A549 (cell line): ENCODE measurements at regions not wholly inside any gene's neighbourhood (a gene's known extent, or its start where the extent isn't known, plus 50 kb on each side); places are given as distances from the start of the nearest gene placed in this dataset.

Source experiments
- ATAC-seq, 2 experiments: fragments of 200-7000 bp in 1 of 2; fragments of >200 bp in 1 of 2; cut with Nextera tagmentation in 1 of 2; cut with Tn5 transposase in 1 of 2; 3 replicates each; pipeline versions ENCODE4 v1.8.0 to v1.9.1; 2018 to 2020; ENCODE audit warnings: mild to moderate bottlenecking in 1 of 2, moderate library complexity in 1 of 2
- CTCF ChIA-PET: fragments of 300-600 bp; sonication (Branson Sonifier 250); formaldehyde crosslinking; extraction: SDS; loops from one replicate; lab custom pipeline; 2021; ENCODE audit warnings: antibody characterized with exemption, inconsistent platforms; lab: Yijun Ruan, JAX
- POLR2A ChIA-PET: fragments of 350-600 bp; formaldehyde crosslinking; extraction: SDS; loops from one replicate; lab custom pipeline; 2021; ENCODE audit warnings: antibody characterized with exemption, inconsistent platforms; lab: Yijun Ruan, JAX
- DNase-seq, 2 experiments: peaks; one replicate each; pipeline versions ENCODE4 v3.0.0 to v3.0.0-alpha.2; 2011 to 2016; ENCODE audit warnings: low read depth in 1 of 2, low spot score in 1 of 2
- FAIRE-seq: peaks from 2 replicates; lab custom pipeline; 2011; peaks lifted over from hg19 to GRCh38; lab: Jason Lieb, UNC
- H3K27ac ChIP-seq, 2 experiments: fragments of >200 bp; sonication (Bioruptor Twin); formaldehyde crosslinking; 3 replicates each; pipeline ENCODE4 v1.5.1; 2016 to 2017
- H3K4me1 ChIP-seq: fragments of >200 bp; sonication (Bioruptor Twin); formaldehyde crosslinking; 3 replicates; pipeline ENCODE4 v1.6.1; 2016
- H3K4me2 ChIP-seq: fragments of >200 bp; sonication (Bioruptor Twin); formaldehyde crosslinking; 3 replicates; pipeline ENCODE4 v1.6.1; 2016
- H3K4me3 ChIP-seq: fragments of >200 bp; sonication (Bioruptor Twin); formaldehyde crosslinking; 3 replicates; pipeline ENCODE4 v1.5.1; 2016
- H3K9me3 ChIP-seq: fragments of >200 bp; sonication (Bioruptor Twin); formaldehyde crosslinking; 3 replicates; pipeline ENCODE4 v1.6.1; 2016
- BCL3 ChIP-seq: fragments of >200 bp; sonication (Bioruptor Twin); formaldehyde crosslinking; IDR thresholded peaks from 3 replicates; pipeline ENCODE4 v1.6.1; 2016
- CHD2 ChIP-seq: fragments of 150-350 bp; IDR thresholded peaks from 2 replicates; pipeline ENCODE4 v1.6.1; 2014; ENCODE audit warnings: low read length; ENCODE audit not compliant: partially characterized antibody
- E2F6 ChIP-seq: IDR thresholded peaks from 2 replicates; pipeline ENCODE4 v1.6.1; 2012; ENCODE audit warnings: low read depth, borderline replicate concordance
- ELK1 ChIP-seq: fragments of 150-350 bp; IDR thresholded peaks from 2 replicates; pipeline ENCODE4 v1.6.1; 2014; ENCODE audit warnings: low read depth, mild to moderate bottlenecking, low read length
- FOSB ChIP-seq: fragments of 250-450 bp; sonication (Bioruptor Pico); IDR thresholded peaks from 2 replicates; pipeline ENCODE4 v1.5.0; 2020; ENCODE audit warnings: mild to moderate bottlenecking, moderate library complexity
- GATA3 ChIP-seq: IDR thresholded peaks from 2 replicates; pipeline ENCODE4 v1.6.1; 2012; ENCODE audit warnings: borderline replicate concordance
- HMGXB4 ChIP-seq: fragments of 250-450 bp; sonication (Bioruptor Pico); IDR thresholded peaks from 2 replicates; pipeline ENCODE4 v1.5.0; 2021; ENCODE audit warnings: mild to moderate bottlenecking, moderate library complexity, borderline replicate concordance
- HOXB13 ChIP-seq: fragments of 250-450 bp; sonication (Bioruptor Pico); IDR thresholded peaks from 2 replicates; pipeline ENCODE4 v1.5.0; 2020; ENCODE audit warnings: low read depth, mild to moderate bottlenecking, moderate library complexity
- HOXB5 ChIP-seq: fragments of 250-450 bp; sonication (Bioruptor Pico); IDR thresholded peaks from 2 replicates; pipeline ENCODE4 v1.5.0; 2020; ENCODE audit warnings: mild to moderate bottlenecking, moderate library complexity
- JUN ChIP-seq, 2 experiments: fragments of >200 bp; sonication (Bioruptor Twin); formaldehyde crosslinking; IDR thresholded peaks; 2 replicates in 1 of 2; 3 replicates in 1 of 2; pipeline ENCODE4 v1.6.1; 2016 to 2017
- JUNB ChIP-seq: fragments of >200 bp; sonication (Bioruptor Twin); formaldehyde crosslinking; IDR thresholded peaks from 2 replicates; pipeline ENCODE4 v1.6.1; 2016
- KDM5A ChIP-seq: fragments of 200-600 bp; sonication (generic); IDR thresholded peaks from 2 replicates; pipeline ENCODE4 v1.6.1; 2016; ENCODE audit warnings: antibody characterized with exemption, mild to moderate bottlenecking
- PBX3 ChIP-seq: IDR thresholded peaks from 2 replicates; pipeline ENCODE4 v1.6.1; 2012
- RAD21 ChIP-seq, 2 experiments: fragments of >200 bp in 1 of 2; sonication (Bioruptor Twin) in 1 of 2; formaldehyde crosslinking in 1 of 2; IDR thresholded peaks in 1 of 2; conservative IDR thresholded peaks in 1 of 2; 2 replicates in 1 of 2; 3 replicates in 1 of 2; pipeline ENCODE4 v1.6.1; 2012 to 2018; ENCODE audit warnings: inconsistent platforms in 1 of 2
- RCOR1 ChIP-seq: fragments of 150-350 bp; IDR thresholded peaks from 2 replicates; pipeline ENCODE4 v1.6.1; 2014; ENCODE audit warnings: antibody characterized with exemption, low read length, low read depth
- RFX5 ChIP-seq: fragments of 450-650 bp; IDR thresholded peaks from 2 replicates; pipeline ENCODE4 v1.7.1; 2014; ENCODE audit warnings: antibody characterized with exemption, mild to moderate bottlenecking, moderate library complexity
- RNF2 ChIP-seq: fragments of 200-600 bp; sonication (generic); IDR thresholded peaks from 2 replicates; pipeline ENCODE4 v1.6.1; 2016; ENCODE audit warnings: low read depth, mild to moderate bottlenecking, antibody characterized with exemption, moderate library complexity, borderline replicate concordance
- WGBS: methylation state at CpG from one replicate; pipeline ENCODE4 v1.1.6; 2017; ENCODE audit errors: missing lambda C conversion rate; 5-methylcytosine and 5-hydroxymethylcytosine counted together

- no peak for TF ChIP-seq PBX3
Observed at GRCh38 chr20:11144114-11144950, 470.5 kb upstream of the JAG1 start (continued).

GRCh38 chr20:11145616-11146015, 471.8 kb upstream of the JAG1 start:
- WGBS, result 71% methylated on average over 3 of the region's 3 CpGs
- no peak for TF ChIP-seq HOXB5 (CRISPR knock-in tag)
- TF ChIP-seq HMGXB4 (CRISPR knock-in tag), result no peak
- no peak for TF ChIP-seq HOXB13 (CRISPR knock-in tag)
- no peak for TF ChIP-seq CHD2
- no peak for TF ChIP-seq FOSB (CRISPR knock-in tag)
- no peak for TF ChIP-seq E2F6
- no peak for TF ChIP-seq RAD21 (conservative IDR thresholded peaks at IDR 0.05 in 1 of 2, IDR thresholded peaks at IDR 0.05 in 1 of 2)
- no peak for TF ChIP-seq JUN (IDR thresholded peaks at IDR 0.05)
- no peak for TF ChIP-seq ELK1
- no peak for TF ChIP-seq RNF2
- H3K4me1 ChIP-seq, result 0 out of 3 replicates have a peak, but pooled peaks cover 2% of the 10 kb centered on the region
- no peak for FAIRE-seq
- H3K9me3 ChIP-seq, result 0 out of 3 replicates have a peak, but pooled peaks cover 3% of the 10 kb centered on the region
- DNase-seq, result no peak
- CTCF ChIA-PET, result interaction anchor here (1.2 kb wide), 1 partner anchor 16 kb away, joined by 4 read pairs; no protein-coding TSS in a partner anchor
- H3K27ac ChIP-seq, result no peak overlapping the region
- POLR2A ChIA-PET, result no interaction called here
- ATAC-seq, result no peak
- no peak overlapping the region for H3K4me2 ChIP-seq
- H3K4me3 ChIP-seq, result no peak overlapping the region

GRCh38 chr20:11153819-11154218, 480.0 kb upstream of the JAG1 start:
- Histone ChIP-seq H3K4me3 (no peak overlapping the region), H3K27ac (no peak overlapping the region), H3K4me2 (peak overlapping the region; percentile 12; the same call in 1 of the 3 replicates), H3K4me1 (peaks cover 18% of the 10 kb centered on the region; the same call in 2 of the 3 replicates), H3K9me3 (0 out of 3 replicates have a peak, but pooled peaks cover 9% of the 10 kb centered on the region)
- ChIA-PET CTCF (interaction anchor here (0.9 kb wide), 1 partner anchor 37 kb away, joined by 3 read pairs; no protein-coding TSS in a partner anchor), POLR2A (no interaction called here)
- peak in 1 of 2 experiments; percentile 67; a peak in 3 of 6 replicates for ATAC-seq
- TF ChIP-seq HOXB13 (CRISPR knock-in tag) (no peak), RCOR1 (no peak), RFX5 (no peak), KDM5A (no peak), BCL3 (no peak), JUNB (no peak), GATA3 (peak; percentile 30; the same call in 1 of the 2 replicates)
- 19% methylated on average over 1 of the region's 1 CpG for WGBS
- no peak for FAIRE-seq
- DNase-seq, result peak in 1 of 2 experiments; percentile 31
